Tibial nerve (tissue), 4 donors: ENCODE measurements at regions not wholly inside any gene's neighbourhood (a gene's known extent, or its start where the extent isn't known, plus 50 kb on each side); places are given as distances from the start of the nearest gene placed in this dataset.

Experiments used
- CTCF ChIP-seq, 5 experiments: fragments of 200-600 bp in 3 of 5; fragments of 450-650 bp in 2 of 5; sonication (generic) in 3 of 5; IDR thresholded peaks; one replicate each; pipeline ENCODE4 v1.5.1; 2016 to 2019; ENCODE audit warnings: antibody characterized with exemption in 5 of 5, mild to moderate bottlenecking in 3 of 5, moderate library complexity in 2 of 5
- EP300 ChIP-seq, 2 donors: sonication (generic); formaldehyde crosslinking; IDR thresholded peaks; one replicate each; pipeline ENCODE4 v1.6.1; 2017; ENCODE audit warnings: antibody characterized with exemption in 2 of 2, mild to moderate bottlenecking in 1 of 2
- POLR2A ChIP-seq, 2 donors: fragments of 450-650 bp; IDR thresholded peaks; one replicate each; pipeline ENCODE4 v1.6.1; 2017; ENCODE audit warnings: antibody characterized with exemption in 2 of 2, mild to moderate bottlenecking in 2 of 2, moderate library complexity in 2 of 2

- TF ChIP-seq POLR2A (IDR thresholded peaks at IDR 0.05): no peak
- no peak for TF ChIP-seq CTCF (IDR thresholded peaks at IDR 0.05)
- no peak for TF ChIP-seq EP300 (IDR thresholded peaks at IDR 0.05)
Observed at GRCh38 chr20:3349786-3350185, 57.7 kb downstream of the DNAAF9 start.
